Stimulated activated CD8-positive, alpha-beta memory T cell treated with anti-CD3 and anti-CD28 coated beads, Interleukin-4, amount 100 ng/mL, for 48 hours (primary cell): ENCODE measurements at regions not wholly inside any gene's neighbourhood (a gene's known extent, or its start where the extent isn't known, plus 50 kb on each side); places are given as distances from the start of the nearest gene placed in this dataset.
A peak's percentile ranks its signal among the peaks of the same experiment; 100 is the strongest.
"Not testable (repeated sequence)": the region's sequence is repeated elsewhere in the genome, so short reads cannot be mapped to it uniquely, and the experiment has no call there.

Source experiments
- DNase-seq: peaks from one replicate; pipeline ENCODE4 v3.0.0-alpha.2; 2020

DNA sequence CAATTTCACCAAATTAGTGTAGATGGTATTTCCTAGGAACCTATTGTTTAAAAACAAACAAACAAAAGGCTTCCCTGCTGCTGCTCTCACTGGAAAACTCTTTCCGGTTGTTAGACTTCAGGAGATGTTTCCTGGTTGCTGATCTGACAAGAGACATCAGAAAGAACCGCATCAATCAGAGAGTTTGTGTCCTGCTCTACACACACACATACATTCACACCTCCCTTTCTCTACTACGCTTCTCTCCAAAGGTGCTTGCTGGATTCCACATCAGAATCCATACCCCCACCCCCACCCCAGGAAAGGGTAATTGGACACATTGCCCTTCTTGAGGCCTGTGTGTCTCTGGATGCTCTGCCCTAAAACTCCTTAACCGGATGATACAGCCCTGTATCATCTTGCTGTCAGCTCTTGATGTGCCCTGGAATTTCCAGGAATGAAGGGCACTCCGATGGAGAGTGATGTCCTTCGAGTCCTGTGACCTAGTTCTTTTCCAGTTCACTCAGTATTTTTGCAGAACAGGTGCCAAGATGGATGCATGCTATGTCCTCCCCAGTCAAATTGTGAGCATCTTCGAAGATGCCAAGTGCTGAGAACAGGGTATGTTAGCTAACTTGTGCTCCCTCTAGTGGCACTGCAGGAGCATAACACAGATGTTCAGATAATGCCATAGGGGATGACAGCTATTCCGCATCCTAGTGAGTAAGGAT, 113.7 kb upstream of the SLC35F3 start:
- DNase-seq = peak; percentile 31

DNA sequence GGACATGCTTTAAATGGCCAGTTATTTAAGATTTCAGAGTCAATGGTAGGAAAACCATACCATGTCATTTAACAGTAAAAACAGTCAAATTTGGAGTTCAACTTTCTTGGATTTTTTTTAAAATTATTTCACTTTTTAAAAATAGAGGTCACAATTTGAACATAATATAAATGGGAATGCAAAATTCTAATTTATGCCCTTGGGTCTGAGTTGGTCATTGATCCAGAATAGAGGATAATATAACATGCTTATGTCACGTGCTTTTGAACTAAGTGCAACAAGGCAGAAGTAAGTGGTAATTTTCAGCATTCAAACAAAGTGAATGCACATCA, 113.1 kb upstream of the SLC35F3 start:
- no peak for DNase-seq

DNA sequence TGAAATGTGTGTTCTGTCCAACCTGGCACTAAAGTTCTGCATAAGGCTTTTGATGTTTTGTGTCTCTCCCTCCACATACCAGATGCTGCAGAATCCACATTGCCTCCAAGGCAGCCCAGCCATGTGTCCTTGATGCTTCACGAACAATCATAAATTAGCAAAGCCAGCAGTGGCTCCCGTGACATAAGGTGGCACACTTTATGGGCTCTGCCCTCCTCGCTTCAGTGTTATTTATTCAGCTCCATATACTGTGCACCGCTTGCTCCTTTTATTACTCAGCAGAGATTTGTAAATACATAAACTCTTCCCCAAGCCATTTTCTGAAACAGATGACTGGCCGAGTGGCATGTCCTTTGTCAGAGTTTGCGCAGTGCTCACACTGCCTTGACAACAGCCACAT, 112.8 kb upstream of the SLC35F3 start:
- no peak for DNase-seq

DNA sequence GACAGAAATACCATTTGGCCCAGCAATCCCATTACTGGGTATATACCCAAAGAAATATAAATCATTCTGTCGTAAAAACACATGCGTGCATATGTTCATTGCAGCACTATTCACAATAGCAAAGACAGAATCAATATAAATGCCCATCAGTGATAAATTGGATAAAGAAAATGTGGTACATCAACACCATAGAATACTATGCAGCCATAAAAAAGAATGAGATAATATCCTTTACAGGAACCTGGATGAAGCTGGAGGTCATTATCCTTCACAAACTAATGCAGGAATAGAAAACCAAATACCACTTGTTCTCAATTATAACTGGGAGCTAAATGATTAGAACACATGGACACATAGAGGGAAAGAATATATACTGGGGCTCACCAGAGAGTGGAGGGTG, 109.6 kb upstream of the SLC35F3 start:
- no peak for DNase-seq

DNA sequence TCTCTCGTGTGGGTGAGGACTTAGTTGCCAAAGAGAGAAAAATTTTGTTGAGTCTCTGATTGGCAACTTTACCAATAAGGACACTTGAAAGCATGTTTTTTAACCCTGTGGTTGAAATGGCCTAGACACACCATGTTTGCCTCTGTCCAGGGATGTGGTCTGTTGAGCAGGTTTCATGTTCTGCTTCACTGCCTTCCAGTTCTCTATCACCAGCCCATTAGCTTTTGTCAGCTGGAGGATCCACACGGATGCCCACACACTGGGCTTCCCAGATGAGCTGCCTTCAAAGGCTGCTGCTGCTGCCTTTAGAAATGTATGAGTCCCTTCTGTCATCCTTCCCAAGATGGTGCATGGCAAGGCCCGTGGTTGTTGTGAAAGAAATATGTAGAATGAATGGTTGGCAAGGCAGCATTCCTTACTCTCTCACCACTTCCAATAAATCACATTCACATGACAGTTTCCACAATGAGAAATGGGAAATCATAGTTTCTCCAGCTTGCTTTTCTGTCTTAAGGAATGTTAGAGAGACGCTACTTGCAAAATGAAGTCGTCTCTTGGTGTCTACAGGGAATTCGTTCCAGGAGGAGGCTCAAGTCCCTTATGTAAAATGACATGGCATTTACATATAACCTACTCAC, 108.2 kb upstream of the SLC35F3 start:
- DNase-seq = no peak

DNA sequence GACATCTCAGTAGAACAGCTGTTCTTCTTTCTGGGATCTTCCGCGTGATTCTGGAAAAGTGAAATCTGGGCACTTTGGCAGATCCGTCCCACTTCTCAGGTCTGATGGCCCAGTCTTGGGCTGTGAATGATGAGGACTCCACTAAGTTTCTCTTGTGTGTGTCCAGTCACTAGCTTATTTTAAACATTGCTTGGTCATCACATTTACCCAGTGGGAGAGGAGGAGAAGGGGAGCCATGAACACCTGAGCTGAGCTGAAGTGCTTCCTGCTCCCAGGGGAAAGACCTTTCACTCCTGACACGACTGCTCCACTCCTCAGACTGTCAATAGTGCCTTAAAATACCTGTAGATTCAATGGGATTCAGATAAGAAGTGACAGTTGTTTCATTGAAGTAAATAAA, 101.9 kb upstream of the SLC35F3 start:
- no peak for DNase-seq

DNA sequence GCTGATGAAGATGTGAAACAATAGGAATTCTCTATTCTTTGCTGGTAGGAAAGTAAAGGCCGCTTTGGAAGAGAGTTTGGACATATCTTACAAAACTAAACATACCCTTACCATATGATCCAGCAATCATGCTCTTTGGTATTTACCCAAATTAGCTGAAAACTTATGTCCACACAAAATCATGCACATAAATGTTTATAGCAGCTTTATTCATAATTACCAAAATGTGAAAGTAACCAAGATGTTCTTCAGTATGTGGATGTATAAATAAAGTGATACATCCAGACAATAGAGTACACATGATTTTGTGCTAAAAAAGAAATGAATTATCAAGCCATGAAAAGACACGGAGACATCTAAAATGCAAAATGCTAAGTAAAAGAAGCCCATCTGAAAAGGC, 98.7 kb upstream of the SLC35F3 start:
- no peak for DNase-seq

DNA sequence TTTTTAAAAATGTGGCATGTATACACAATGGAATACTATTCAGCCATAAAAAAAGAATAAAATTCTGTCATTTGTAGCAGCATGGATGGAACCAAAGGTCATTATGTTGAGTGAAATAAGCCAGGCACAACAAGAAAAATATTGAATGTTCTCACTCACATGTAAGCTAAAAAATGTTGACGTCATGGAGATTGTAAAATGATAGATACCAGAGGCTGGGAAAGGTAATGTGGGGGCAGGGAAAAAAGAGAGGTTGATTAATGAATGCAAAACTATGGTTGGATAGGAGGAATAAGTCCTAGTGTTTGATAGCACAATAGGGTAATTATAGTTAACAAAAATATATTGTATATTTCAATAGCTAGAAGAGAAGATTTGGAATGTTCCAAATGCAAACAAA, 89.1 kb upstream of the SLC35F3 start:
- DNase-seq = no peak

DNA sequence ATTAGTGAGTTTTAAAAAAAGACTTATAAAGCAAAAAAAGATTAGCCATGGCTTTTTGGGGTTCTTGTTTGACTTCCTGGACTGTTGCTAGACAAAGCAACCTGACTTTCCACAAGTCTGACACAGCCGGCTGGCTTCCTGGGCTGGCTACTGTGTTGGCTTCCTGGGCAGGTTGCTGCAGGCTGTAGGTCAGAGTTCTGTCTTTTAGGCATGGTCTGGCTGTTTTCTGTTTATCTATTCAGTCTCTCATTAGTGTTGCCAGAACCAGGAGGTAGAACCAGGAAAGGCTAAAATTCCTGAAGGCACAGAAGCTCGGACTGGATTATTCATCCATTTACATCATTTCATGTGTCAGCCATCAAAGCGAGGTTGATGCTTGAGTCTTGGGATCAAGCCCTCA, 88.6 kb upstream of the SLC35F3 start:
- no peak for DNase-seq

DNA sequence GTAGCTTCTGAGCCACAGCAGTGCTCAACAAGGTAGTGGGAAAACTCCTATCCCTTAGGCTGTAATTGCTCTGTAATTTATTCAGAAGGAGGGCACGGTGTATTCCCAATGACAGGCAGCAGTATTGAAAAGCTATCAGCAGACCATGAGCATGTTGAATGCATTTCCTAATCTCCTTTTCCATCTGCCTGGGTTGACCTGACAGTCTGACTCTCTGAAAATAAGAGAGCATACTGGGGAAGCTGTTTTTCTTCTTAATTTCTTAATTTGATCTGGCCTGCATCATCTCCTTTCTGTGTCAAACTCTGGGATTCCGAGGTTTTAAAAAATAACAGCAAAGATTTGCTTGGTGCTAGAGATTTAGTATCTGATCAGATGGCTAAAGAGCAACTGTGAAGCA, 88.1 kb upstream of the SLC35F3 start:
- no peak for DNase-seq

DNA sequence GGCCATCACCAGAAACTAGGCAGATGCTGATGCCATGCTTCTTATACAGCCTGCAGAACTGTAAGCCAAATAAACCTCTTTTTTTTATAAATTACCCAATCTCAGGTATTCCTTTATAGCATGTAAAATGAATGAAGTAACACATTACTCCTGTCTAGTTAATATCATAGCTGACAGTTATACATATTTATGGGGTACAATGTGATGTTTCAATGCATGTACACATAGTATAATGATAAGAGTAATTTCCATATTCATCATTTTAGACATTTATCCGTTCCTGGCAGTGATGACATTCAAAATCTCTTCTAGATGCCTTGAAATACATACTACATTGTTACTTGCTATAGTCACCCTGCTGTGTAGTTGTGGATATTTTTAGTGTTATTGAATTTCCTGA, 85.4 kb upstream of the SLC35F3 start:
- DNase-seq = no peak

DNA sequence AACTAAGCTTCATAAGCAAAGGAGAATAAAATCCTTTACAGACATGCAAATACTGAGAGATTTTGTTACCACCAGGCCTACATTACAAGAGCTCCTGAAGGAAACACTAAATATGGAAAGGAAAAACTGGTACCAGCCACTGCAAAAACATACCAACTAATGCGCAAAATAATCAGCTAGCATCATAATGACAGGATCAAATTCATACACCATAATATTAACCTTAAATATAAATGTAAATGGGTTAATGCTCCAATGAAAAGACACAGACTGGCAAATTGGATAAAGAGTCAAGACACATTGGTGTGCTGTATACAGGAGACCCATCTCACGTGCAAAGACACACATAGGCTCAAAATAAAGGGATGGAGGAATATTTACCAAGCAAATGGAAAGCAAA, 80.3 kb upstream of the SLC35F3 start:
- DNase-seq = not testable (repeated sequence)

DNA sequence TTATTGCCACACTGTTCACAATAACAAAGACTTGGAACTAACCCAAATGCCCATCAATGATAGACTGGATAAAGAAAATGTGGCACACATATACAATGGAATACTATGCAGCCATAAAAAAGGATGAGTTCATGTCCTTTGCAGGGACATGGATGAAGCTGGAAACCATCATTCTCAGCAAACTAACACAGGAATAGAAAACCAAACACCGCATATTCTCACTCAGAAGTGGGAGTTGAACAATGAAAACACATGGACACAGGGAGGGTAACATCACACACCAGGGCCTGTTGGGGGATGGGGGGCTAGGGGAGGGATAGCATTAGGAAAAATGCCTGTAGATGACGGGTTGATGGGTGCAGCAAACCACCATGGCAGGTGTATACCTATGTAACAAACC, 76.5 kb upstream of the SLC35F3 start:
- not testable (repeated sequence) for DNase-seq

DNA sequence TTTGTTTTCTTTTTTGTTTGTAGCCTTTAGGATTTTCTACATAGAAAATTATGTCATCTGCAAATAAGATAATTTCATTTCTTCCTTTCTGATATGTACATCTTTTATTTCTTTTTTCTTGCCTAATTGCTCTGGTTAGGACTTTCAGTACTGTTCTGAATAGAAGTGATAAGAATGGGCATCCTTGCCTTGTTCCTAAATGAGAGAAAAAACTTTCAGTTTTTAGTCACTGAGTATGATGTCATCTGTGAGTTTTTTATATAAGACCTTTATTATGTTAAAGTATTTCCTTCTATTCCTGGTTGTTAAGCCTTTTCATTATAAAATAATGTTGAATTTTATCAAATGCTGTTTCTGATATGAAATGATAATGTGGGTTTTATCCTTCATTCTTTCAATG, 76.0 kb upstream of the SLC35F3 start:
- no peak for DNase-seq

DNA sequence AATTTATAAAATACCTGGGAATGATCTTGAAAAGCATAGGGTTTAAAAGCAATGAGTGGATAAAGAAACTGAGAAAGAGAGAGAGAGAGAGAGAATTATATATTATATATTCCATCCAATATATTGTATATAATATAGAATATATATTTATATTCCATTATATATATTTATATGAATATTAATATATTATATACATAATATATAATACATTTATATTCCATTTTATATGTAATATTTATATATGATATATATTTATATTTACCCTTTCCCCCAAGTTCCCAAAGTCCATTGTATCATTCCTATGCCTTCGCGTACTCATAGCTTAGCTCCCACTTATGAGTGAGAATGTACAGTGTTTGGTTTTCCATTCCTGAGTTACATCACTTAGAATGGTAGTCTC, 69.9 kb upstream of the SLC35F3 start:
- no peak for DNase-seq

DNA sequence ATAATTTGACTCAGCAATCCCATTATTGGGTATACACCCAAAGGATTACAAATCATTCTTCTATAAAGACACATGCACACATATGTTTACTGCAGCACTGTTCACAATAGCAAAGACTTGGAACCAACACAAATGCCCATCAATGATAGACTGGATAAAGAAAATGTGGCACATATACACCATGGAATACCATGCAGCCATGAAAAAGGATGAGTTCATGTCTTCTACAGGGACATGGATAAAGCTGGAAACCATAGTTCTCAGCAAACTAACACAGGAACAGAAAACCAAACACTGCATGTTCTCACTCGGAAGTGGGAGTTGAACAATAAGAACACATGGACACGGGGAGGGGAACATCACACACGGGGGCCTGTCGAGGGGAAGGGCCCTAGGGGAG, 66.3 kb upstream of the SLC35F3 start:
- DNase-seq = not testable (repeated sequence)

DNA sequence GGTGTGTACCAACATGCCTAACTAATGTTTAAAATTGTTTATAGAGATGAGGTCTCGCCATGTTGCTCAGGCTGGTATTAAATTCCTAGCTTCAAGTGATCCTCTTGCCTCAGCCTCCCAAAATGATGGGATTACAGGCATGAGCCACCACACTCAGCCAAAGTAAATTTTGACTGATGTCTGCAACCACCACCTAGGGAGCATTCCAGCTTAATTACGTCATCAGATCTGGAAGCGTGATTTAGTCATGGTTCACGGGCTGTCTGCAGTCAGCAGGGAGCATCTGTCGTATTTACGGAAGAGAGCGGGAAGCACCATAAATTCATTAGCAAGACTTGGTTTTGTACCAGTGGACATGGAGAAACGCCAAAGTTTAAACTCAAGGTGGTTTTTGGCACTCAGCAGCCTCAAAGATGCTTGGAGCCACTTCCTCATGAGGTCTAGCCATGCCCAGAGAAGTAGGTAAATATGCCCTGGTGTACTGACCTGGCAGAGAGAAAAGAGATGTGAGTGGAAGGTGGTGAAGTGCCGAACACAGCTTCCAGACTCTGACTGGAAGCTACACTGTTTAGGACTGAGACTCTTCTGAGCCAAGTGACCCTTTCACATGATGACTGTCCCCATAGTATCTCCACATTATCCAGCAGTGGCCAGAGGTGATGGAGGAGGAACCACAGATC, 60.8 kb upstream of the SLC35F3 start:
- DNase-seq = no peak

DNA sequence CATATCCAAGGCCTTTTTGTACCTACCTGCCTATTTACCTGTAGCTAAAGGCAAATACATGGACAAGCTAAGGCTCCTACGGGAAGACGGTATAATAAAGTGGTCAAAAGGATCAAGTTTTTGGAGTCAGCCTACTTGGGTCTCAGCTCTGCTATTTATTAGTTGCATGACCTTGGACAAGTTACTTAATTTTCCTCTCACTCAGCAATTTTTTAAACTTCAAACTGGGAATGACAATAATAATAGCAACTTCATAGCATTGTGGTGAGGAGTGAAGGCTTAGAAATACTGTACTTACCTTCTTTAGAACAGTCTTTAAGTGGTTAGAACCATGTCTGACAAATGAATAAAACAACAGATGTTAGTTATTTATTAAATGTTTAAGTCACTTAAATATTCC, 60.2 kb upstream of the SLC35F3 start:
- no peak for DNase-seq

DNA sequence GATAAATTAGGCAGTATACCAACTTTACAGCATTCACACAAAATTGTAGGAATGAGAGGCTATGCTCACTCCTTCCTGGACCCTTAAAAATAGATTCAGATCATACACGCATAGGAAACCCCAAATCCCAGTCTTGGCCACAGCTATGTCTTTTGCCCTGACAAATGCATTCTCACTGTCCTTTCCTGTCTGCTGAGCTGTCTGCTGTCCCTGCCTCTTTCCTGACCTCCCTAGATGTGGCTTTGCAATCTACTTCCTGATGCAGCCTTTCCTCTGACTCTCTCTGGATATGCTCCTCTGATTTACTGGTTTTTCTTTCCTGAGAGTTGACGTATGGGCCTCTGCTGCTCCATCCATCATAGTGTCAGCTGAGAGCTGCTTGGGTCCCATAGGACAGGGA, 59.8 kb upstream of the SLC35F3 start:
- DNase-seq = no peak
